Gastrocnemius medialis (tissue), 4 donors: ENCODE measurements at regions not wholly inside any gene's neighbourhood (a gene's known extent, or its start where the extent isn't known, plus 50 kb on each side); places are given as distances from the start of the nearest gene placed in this dataset.

ENCODE experiments used
- ATAC-seq, 2 donors: fragments of 150-250 bp; one replicate each; pipeline ENCODE4 v1.9.1; 2016
- DNase-seq, 2 donors: peaks; one replicate each; pipeline ENCODE4 v3.0.0-alpha.2; 2019
- H3K27ac ChIP-seq, 4 donors: fragments of 200-600 bp; sonication (generic); 1 replicate in 1 of 4; 2 replicates in 3 of 4; pipeline ENCODE4 v1.5.1; 2016 to 2018; ENCODE audit warnings: mild to moderate bottlenecking in 2 of 4, moderate library complexity in 1 of 4
- H3K27me3 ChIP-seq, 3 donors: fragments of 200-600 bp; sonication (generic) in 2 of 3; 1 replicate in 1 of 3; 2 replicates in 2 of 3; pipeline versions ENCODE4 v1.5.1 to v1.6.0; 2016 to 2019; ENCODE audit warnings: mild to moderate bottlenecking in 1 of 3, moderate library complexity in 1 of 3
- H3K36me3 ChIP-seq, 2 donors: fragments of 200-600 bp; sonication (generic) in 1 of 2; one replicate each; pipeline ENCODE4 v1.5.1; 2017 to 2018
- H3K4me1 ChIP-seq, 2 donors: fragments of 200-600 bp; sonication (generic) in 1 of 2; one replicate each; pipeline ENCODE4 v1.5.1; 2016 to 2017; ENCODE audit warnings: mild to moderate bottlenecking in 2 of 2
- H3K4me3 ChIP-seq, 4 donors: fragments of 200-600 bp; sonication (generic) in 3 of 4; 1 replicate in 1 of 4; 2 replicates in 3 of 4; pipeline ENCODE4 v1.5.1; 2016 to 2019; ENCODE audit warnings: mild to moderate bottlenecking in 2 of 4
- H3K9me3 ChIP-seq, 3 donors: fragments of 200-600 bp; sonication (generic) in 2 of 3; 1 replicate in 1 of 3; 2 replicates in 2 of 3; pipeline ENCODE4 v1.5.1; 2016 to 2019
- CTCF ChIP-seq, 5 experiments: fragments of 450-650 bp in 3 of 5; fragments of 200-600 bp in 2 of 5; sonication (generic) in 2 of 5; IDR thresholded peaks in 4 of 5; conservative IDR thresholded peaks in 1 of 5; 1 replicate in 4 of 5; 2 replicates in 1 of 5; pipeline ENCODE4 v1.5.1; 2016 to 2019; ENCODE audit warnings: antibody characterized with exemption in 5 of 5, mild to moderate bottlenecking in 3 of 5, moderate library complexity in 3 of 5
- POLR2A ChIP-seq, 2 donors: fragments of 450-650 bp; IDR thresholded peaks; one replicate each; pipeline ENCODE4 v1.6.1; 2017; ENCODE audit warnings: antibody characterized with exemption in 2 of 2, mild to moderate bottlenecking in 2 of 2, moderate library complexity in 2 of 2
- in situ Hi-C, 4 donors: fragments of 200-750 bp; cut with MboI; loops; one replicate each; pipeline versions ENCODE4 v1.15.0 to v1.8.0; 2017; ENCODE audit warnings: low sequenced_read_pairs in 4 of 4
- intact Hi-C: fragments of 100-400 bp; cut with DNase I; formaldehyde crosslinking; loops from one replicate; pipeline ENCODE4 v1.15.1; 2023; ENCODE audit warnings: low total_unique reads

GRCh38 chr5:12901696-12902095, 997.5 kb upstream of the CTNND2 start:
- TF ChIP-seq POLR2A (IDR thresholded peaks at IDR 0.05) (no peak), CTCF (IDR thresholded peaks at IDR 0.05 in 4 of 5, conservative IDR thresholded peaks at IDR 0.05 in 1 of 5) (no peak)
- Histone ChIP-seq H3K9me3 (no peaks in the 10 kb centered on the region), H3K27ac (no peak overlapping the region), H3K4me3 (no peak overlapping the region), H3K4me1 (no peaks in the 10 kb centered on the region), H3K36me3 (no peaks in the 10 kb centered on the region), H3K27me3 (no peaks in the 10 kb centered on the region)
- intact Hi-C loops, result no loop called here
- ATAC-seq (no peak), DNase-seq (no peak)
- in situ Hi-C loops, result no loop called here

- no peak overlapping the region for H3K4me3 ChIP-seq
- H3K4me1 ChIP-seq, result no peaks in the 10 kb centered on the region
- in situ Hi-C loops (no loop called here), intact Hi-C loops (no loop called here)
- no peaks in the 10 kb centered on the region for H3K36me3 ChIP-seq
- H3K27me3 ChIP-seq, result no peaks in the 10 kb centered on the region
- H3K9me3 ChIP-seq, result no peaks in the 10 kb centered on the region
- no peak overlapping the region for H3K27ac ChIP-seq
- no peak for TF ChIP-seq POLR2A (IDR thresholded peaks at IDR 0.05)
- DNase-seq, result no peak
- no peak for ATAC-seq
Observed at GRCh38 chr5:12896086-12896485, 991.8 kb upstream of the CTNND2 start.

DNA sequence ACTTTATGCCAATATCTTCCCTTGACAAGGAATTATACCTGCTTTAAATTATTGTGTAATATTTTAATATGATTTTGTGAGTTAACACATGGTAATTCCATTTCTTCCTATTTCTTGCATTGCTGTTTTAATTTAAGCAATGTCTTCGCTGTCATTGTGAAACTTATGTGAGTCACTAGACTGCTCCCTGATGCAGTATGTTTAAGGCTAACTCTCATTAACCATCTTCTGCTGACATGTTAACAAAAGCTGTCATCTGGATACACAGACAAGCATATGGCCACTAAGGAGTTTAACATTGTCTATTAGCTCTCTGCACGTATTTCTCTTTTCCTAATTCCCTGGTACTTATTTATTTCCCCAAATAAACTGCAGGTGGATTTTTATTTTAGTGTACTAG, 980.8 kb upstream of the CTNND2 start:
- DNase-seq (no peak), ATAC-seq (no peak)
- Histone ChIP-seq H3K4me3 (no peak overlapping the region), H3K9me3 (peaks cover 0 to under 1% (median 0%) of the 10 kb centered on the region in 3 donors), H3K36me3 (no peaks in the 10 kb centered on the region), H3K27me3 (no peaks in the 10 kb centered on the region), H3K27ac (no peak overlapping the region), H3K4me1 (no peaks in the 10 kb centered on the region)
- intact Hi-C loops (no loop called here), in situ Hi-C loops (no loop called here)
- TF ChIP-seq CTCF (IDR thresholded peaks at IDR 0.05 in 4 of 5, conservative IDR thresholded peaks at IDR 0.05 in 1 of 5), result no peak
- no peak for TF ChIP-seq POLR2A (IDR thresholded peaks at IDR 0.05)

DNA sequence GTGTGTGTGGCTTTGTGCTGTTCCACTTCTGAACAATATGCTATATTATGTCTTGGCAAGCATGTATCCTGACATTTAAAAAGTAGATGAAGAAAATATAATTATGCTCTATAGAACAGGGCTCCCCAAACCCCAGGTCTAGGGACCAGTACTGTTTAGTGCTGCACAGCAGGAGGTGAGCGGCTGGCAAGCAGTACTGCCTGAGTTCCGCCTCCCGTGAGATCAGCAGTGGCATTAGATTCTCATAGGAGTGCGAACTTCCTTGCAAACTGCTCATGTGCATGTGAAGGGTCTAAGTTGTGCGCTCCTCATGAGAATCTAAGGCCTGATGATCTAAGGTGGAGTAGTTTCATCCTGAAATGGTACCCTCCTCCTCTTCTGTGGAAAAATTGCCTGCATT, 979.1 kb upstream of the CTNND2 start:
- no peak overlapping the region for H3K27ac ChIP-seq
- no peaks in the 10 kb centered on the region for H3K36me3 ChIP-seq
- intact Hi-C loops (no loop called here), in situ Hi-C loops (no loop called here)
- no peak overlapping the region for H3K4me3 ChIP-seq
- DNase-seq, result no peak
- no peak for TF ChIP-seq CTCF (IDR thresholded peaks at IDR 0.05 in 4 of 5, conservative IDR thresholded peaks at IDR 0.05 in 1 of 5)
- TF ChIP-seq POLR2A (IDR thresholded peaks at IDR 0.05), result no peak
- ATAC-seq, result no peak
- H3K27me3 ChIP-seq, result no peaks in the 10 kb centered on the region
- H3K9me3 ChIP-seq, result peaks cover 0 to 3% (median 0%) of the 10 kb centered on the region in 3 donors
- no peaks in the 10 kb centered on the region for H3K4me1 ChIP-seq

DNA sequence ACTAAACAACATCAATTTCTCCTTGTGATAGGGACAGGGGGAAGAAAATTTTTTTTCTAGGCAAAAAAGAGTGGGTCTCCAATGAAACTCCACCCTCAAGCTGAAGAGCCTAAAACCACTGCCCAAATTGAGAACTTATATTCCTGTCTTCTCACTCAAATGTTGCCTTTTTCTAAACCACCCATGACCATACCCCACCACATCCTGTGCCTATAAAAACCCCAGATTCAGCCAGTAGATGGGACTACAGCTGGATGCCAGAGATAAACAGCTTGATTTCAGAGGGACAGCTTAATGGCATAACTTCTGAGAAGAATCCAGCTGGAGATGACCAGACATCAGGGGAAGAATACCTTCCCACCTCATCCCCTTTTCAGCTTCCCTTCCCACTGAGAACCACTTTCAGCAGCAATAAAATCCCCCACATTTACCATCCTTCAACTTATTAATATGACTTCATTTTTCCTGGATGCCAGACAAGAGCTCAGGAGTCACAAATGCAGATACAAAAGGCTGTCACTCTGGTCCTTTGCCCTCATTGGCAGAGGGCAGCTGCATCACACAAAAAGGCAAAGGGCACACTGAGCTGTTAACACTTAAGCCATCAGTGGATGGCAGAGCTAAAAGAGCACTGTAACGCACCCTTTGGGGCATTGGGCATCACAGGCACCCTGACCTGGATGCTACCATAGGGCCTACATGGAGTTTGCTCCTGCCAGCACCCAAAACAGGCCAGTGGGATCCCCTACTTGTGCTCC, 972.5 kb upstream of the CTNND2 start:
- H3K27me3 ChIP-seq, result no peaks in the 10 kb centered on the region
- no peak overlapping the region for H3K4me3 ChIP-seq
- H3K9me3 ChIP-seq, result peaks cover 0 to 3% (median 0%) of the 10 kb centered on the region in 3 donors
- no peaks in the 10 kb centered on the region for H3K36me3 ChIP-seq
- in situ Hi-C loops, result no loop called here
- TF ChIP-seq CTCF (IDR thresholded peaks at IDR 0.05 in 4 of 5, conservative IDR thresholded peaks at IDR 0.05 in 1 of 5), result no peak
- no peak for TF ChIP-seq POLR2A (IDR thresholded peaks at IDR 0.05)
- ATAC-seq (no peak), DNase-seq (no peak)
- H3K4me1 ChIP-seq, result no peaks in the 10 kb centered on the region
- H3K27ac ChIP-seq, result no peak overlapping the region
- intact Hi-C loops, result no loop called here
